ENCODE measurements at regions not wholly inside any gene's neighbourhood (a gene's known extent, or its start where the extent isn't known, plus 50 kb on each side); places are given as distances from the start of the nearest gene placed in this dataset.
"Not testable (repeated sequence)": the region's sequence is repeated elsewhere in the genome, so short reads cannot be mapped to it uniquely, and the experiment has no call there.

DNA sequence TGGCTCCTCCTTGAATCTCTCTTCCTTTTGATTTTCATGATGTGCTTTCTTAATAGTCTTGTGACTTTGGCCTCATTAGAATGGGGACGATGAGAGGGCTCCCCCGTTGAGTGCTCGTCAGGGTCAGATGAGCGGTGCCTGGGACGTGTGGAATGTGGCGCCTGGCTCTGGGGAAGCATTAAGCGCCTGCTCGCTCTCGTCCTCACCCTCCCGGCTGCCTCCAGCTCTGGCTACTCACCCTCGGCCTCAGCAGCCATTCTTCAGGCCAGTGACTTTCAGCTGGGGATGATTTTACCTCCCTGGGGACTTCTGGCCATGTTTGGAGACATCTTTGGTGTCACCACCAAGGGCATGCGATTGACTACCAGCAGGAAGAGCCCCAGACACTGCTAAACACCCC, 69.7 kb downstream of the RPS6KA4 start:
- H3K4me1 Mint-ChIP-seq (ENCODE audit: low read depth), result no peaks in the 10 kb centered on the region
- no peak overlapping the region for H3K27ac Mint-ChIP-seq
- no peak overlapping the region for H3K4me3 Mint-ChIP-seq (ENCODE audit: low read depth)
- H3K27me3 Mint-ChIP-seq (ENCODE audit: low read depth), result peaks cover 2% of the 10 kb centered on the region
- no peak for DNase-seq (ENCODE audit: low spot score)
- intact Hi-C loops (cut with micrococcal nuclease), result no loop called here
- H3K36me3 Mint-ChIP-seq (ENCODE audit: low read depth), result no peaks in the 10 kb centered on the region
- H3K9me3 Mint-ChIP-seq, result no peaks in the 10 kb centered on the region

DNA sequence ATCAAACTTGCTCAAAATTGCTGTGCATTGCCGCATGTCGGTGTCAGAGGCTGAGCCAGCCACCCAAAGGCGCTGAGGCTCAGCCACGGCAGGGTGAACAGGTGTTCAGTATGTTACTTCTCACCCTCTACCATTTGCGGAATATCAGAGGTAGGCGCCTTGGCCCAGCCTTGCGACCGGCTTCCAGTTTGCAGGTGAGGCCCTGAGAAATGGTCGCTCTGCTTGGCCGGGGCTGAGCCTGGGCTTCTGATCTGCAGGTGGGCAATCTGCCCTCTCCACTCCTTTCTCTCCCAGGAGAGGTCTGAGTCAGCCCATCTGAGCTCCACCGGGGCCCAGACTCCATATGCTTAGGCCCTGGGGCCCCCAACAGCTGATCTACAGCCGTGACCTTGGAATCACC, 71.0 kb downstream of the RPS6KA4 start:
- Mint-ChIP-seq H3K36me3 (ENCODE audit: low read depth) (no peaks in the 10 kb centered on the region), H3K27ac (no peak overlapping the region), H3K27me3 (ENCODE audit: low read depth) (peaks cover 2% of the 10 kb centered on the region), H3K9me3 (no peaks in the 10 kb centered on the region), H3K4me1 (ENCODE audit: low read depth) (no peaks in the 10 kb centered on the region), H3K4me3 (ENCODE audit: low read depth) (no peak overlapping the region)
- intact Hi-C loops (cut with micrococcal nuclease), result no loop called here
- DNase-seq (ENCODE audit: low spot score), result no peak

DNA sequence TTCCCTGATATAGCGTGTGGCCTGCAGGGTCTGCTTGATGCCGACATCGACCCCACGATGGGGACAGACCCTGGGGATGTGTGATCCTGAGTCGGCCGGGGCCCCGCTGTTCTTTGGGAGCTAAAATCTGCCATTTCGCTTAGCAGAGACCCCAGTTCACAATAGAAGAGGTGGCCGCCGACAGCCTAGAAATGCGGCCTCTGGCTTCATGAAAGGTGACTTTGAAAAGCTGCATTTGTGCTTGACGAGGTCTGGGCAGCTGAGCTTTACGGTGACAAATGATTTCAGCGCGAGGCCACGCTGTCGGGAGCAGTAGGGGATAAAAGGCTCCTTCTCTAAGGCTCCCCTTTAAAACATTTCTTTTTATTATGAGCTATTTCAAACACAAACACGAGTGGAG, 71.7 kb downstream of the RPS6KA4 start:
- Mint-ChIP-seq H3K27ac (no peak overlapping the region), H3K4me3 (ENCODE audit: low read depth) (no peak overlapping the region), H3K36me3 (ENCODE audit: low read depth) (no peaks in the 10 kb centered on the region), H3K4me1 (ENCODE audit: low read depth) (no peaks in the 10 kb centered on the region), H3K27me3 (ENCODE audit: low read depth) (peaks cover 3% of the 10 kb centered on the region), H3K9me3 (no peaks in the 10 kb centered on the region)
- no peak for DNase-seq (ENCODE audit: low spot score)
- intact Hi-C loops (cut with micrococcal nuclease), result no loop called here

- Mint-ChIP-seq H3K9me3 (no peaks in the 10 kb centered on the region), H3K4me1 (ENCODE audit: low read depth) (no peaks in the 10 kb centered on the region), H3K4me3 (ENCODE audit: low read depth) (no peak overlapping the region), H3K27me3 (ENCODE audit: low read depth) (peaks cover 14% of the 10 kb centered on the region), H3K27ac (no peak overlapping the region), H3K36me3 (ENCODE audit: low read depth) (no peaks in the 10 kb centered on the region)
- intact Hi-C loops (cut with micrococcal nuclease), result no loop called here
- DNase-seq (ENCODE audit: low spot score), result no peak
Measured at GRCh38 chr11:64436000-64436399, 77.0 kb downstream of the RPS6KA4 start.

GRCh38 chr11:64437426-64437825, 78.5 kb downstream of the RPS6KA4 start:
- Mint-ChIP-seq H3K9me3 (no peaks in the 10 kb centered on the region), H3K36me3 (ENCODE audit: low read depth) (no peaks in the 10 kb centered on the region), H3K27me3 (ENCODE audit: low read depth) (peaks cover 16% of the 10 kb centered on the region), H3K27ac (no peak overlapping the region), H3K4me1 (ENCODE audit: low read depth) (no peaks in the 10 kb centered on the region), H3K4me3 (ENCODE audit: low read depth) (no peak overlapping the region)
- no peak for DNase-seq (ENCODE audit: low spot score)
- intact Hi-C loops (cut with micrococcal nuclease), result no loop called here

- Mint-ChIP-seq H3K27me3 (ENCODE audit: low read depth) (peaks cover 16% of the 10 kb centered on the region), H3K4me3 (ENCODE audit: low read depth) (no peak overlapping the region), H3K36me3 (ENCODE audit: low read depth) (no peaks in the 10 kb centered on the region), H3K9me3 (no peaks in the 10 kb centered on the region), H3K27ac (no peak overlapping the region), H3K4me1 (ENCODE audit: low read depth) (no peaks in the 10 kb centered on the region)
- no peak for DNase-seq (ENCODE audit: low spot score)
- intact Hi-C loops (cut with micrococcal nuclease), result no loop called here
Measured at GRCh38 chr11:64438986-64439771, 80.2 kb downstream of the RPS6KA4 start.

DNA sequence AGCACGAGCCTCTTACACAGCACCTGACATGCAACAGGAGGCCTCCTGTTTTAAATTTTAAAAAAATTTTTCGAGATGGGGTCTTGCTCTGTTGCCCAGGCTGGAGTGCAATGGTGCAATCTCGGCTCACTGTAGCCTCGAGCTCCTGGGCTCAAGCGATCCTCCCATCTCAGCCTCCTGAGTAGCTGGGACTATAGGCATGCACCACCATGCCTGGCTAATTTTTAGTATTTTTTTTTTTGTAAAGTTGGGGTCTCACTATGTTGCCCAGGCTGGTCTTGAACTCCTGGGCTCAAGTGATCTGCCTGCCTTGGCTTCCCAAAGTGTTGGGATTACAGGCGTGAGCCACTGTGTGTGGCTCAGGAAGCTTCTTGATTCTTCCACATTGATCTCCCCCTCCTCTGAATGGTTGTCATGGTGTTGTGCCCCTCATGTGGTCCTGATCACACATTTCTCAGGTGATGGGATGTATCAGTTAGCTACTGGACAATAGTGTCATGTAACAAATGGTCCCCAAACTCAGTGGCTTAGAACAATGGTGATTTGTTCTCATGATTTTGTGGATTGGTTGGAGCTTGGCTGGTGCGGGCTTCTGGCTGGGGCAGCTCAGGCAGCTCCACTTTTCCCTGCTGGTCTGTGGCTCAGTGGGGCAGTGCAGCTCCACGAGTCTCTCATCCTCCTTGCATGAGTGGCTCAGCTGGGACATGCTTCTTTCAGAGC, 81.0 kb downstream of the RPS6KA4 start:
- H3K27ac Mint-ChIP-seq; H3K36me3 Mint-ChIP-seq (ENCODE audit: low read depth); intact Hi-C loops (cut with micrococcal nuclease); H3K4me3 Mint-ChIP-seq (ENCODE audit: low read depth); H3K9me3 Mint-ChIP-seq; H3K4me1 Mint-ChIP-seq (ENCODE audit: low read depth); DNase-seq (ENCODE audit: low spot score): not testable (repeated sequence)
- peaks cover 16% of the 10 kb centered on the region for H3K27me3 Mint-ChIP-seq (ENCODE audit: low read depth)

- no peaks in the 10 kb centered on the region for H3K36me3 Mint-ChIP-seq (ENCODE audit: low read depth)
- intact Hi-C loops (cut with micrococcal nuclease), result no loop called here
- DNase-seq (ENCODE audit: low spot score), result no peak
- H3K4me3 Mint-ChIP-seq (ENCODE audit: low read depth), result no peak overlapping the region
- no peaks in the 10 kb centered on the region for H3K4me1 Mint-ChIP-seq (ENCODE audit: low read depth)
- H3K27ac Mint-ChIP-seq, result no peak overlapping the region
- peaks cover 14% of the 10 kb centered on the region for H3K27me3 Mint-ChIP-seq (ENCODE audit: low read depth)
- no peaks in the 10 kb centered on the region for H3K9me3 Mint-ChIP-seq
Measured at GRCh38 chr11:64441127-64441526, 82.2 kb downstream of the RPS6KA4 start.

- intact Hi-C loops (cut with micrococcal nuclease), result no loop called here
- peaks cover 3% of the 10 kb centered on the region for H3K4me1 Mint-ChIP-seq (ENCODE audit: low read depth)
- peaks cover 14% of the 10 kb centered on the region for H3K27me3 Mint-ChIP-seq (ENCODE audit: low read depth)
- H3K27ac Mint-ChIP-seq, result no peak overlapping the region
- H3K9me3 Mint-ChIP-seq, result no peaks in the 10 kb centered on the region
- H3K4me3 Mint-ChIP-seq (ENCODE audit: low read depth), result no peak overlapping the region
- H3K36me3 Mint-ChIP-seq (ENCODE audit: low read depth), result no peaks in the 10 kb centered on the region
- no peak for DNase-seq (ENCODE audit: low spot score)
Measured at GRCh38 chr11:64443001-64443400, 84.0 kb downstream of the RPS6KA4 start.

DNA sequence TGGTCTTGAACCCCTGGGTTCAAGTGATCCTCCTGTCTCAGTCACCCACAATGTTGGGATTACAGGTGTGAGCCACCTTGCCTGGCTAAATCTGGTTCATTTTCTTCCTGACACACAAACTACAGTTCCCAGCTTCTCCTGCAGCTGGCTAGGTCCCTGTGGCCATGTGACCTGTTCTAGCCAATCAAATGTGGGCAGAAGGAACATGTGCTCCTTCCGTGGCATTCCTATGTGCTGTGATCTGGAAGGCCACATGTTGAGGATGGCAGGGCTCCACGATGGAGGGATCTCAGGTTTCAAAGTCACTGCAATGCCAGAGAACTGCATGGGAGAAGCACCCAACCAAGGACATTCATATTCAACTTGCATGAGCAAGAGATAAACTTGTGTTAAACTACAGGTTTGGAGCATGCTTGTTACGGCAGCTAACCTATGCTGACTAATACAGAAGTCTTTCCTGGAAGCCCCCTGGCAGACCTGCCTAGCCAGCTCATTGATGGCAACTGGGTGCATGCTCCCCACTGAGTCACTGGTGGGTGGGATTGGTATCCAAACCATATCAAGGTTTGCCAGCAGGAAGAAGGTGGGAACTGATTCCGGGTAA, 86.0 kb downstream of the RPS6KA4 start:
- Mint-ChIP-seq H3K4me3 (ENCODE audit: low read depth) (no peak overlapping the region), H3K27ac (no peak overlapping the region), H3K36me3 (ENCODE audit: low read depth) (no peaks in the 10 kb centered on the region), H3K4me1 (ENCODE audit: low read depth) (peaks cover 15% of the 10 kb centered on the region), H3K9me3 (no peaks in the 10 kb centered on the region), H3K27me3 (ENCODE audit: low read depth) (peaks cover 25% of the 10 kb centered on the region)
- intact Hi-C loops (cut with micrococcal nuclease), result no loop called here
- no peak for DNase-seq (ENCODE audit: low spot score)

DNA sequence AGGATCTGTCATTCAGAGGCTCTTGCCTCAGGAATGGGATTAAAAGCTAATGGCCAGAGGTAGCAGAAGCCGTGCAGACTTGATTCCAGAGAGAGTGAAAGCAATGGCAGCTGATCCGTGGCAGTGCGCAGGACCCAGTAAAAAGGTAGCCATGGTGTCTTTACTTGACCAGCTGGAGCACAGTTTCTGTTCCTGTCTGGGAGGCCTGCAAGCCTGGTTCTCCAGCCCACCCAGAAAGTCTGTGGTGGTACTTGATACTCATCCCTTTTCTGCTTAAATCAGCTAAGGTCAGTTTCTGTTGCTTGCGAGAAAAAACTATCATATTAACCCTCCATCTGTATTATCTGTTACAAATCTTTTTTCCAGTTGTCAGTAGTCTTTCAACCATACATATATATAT, 86.7 kb downstream of the RPS6KA4 start:
- H3K9me3 Mint-ChIP-seq, result no peaks in the 10 kb centered on the region
- H3K4me1 Mint-ChIP-seq (ENCODE audit: low read depth), result peaks cover 15% of the 10 kb centered on the region
- H3K36me3 Mint-ChIP-seq (ENCODE audit: low read depth), result no peaks in the 10 kb centered on the region
- no peak overlapping the region for H3K4me3 Mint-ChIP-seq (ENCODE audit: low read depth)
- H3K27me3 Mint-ChIP-seq (ENCODE audit: low read depth), result peaks cover 23% of the 10 kb centered on the region
- no peak for DNase-seq (ENCODE audit: low spot score)
- intact Hi-C loops (cut with micrococcal nuclease), result no loop called here
- H3K27ac Mint-ChIP-seq, result no peak overlapping the region

- Mint-ChIP-seq H3K36me3 (ENCODE audit: low read depth) (no peaks in the 10 kb centered on the region), H3K27ac (no peak overlapping the region), H3K9me3 (no peaks in the 10 kb centered on the region), H3K27me3 (ENCODE audit: low read depth) (peaks cover 21% of the 10 kb centered on the region), H3K4me1 (ENCODE audit: low read depth) (peaks cover 15% of the 10 kb centered on the region), H3K4me3 (ENCODE audit: low read depth) (peak overlapping the region; percentile 8)
- intact Hi-C loops (cut with micrococcal nuclease), result loop anchor here (2.0 kb wide), 1 partner anchor 205 kb away; no protein-coding TSS in a partner anchor
- DNase-seq (ENCODE audit: low spot score), result no peak
Measured at GRCh38 chr11:64447831-64448598, 89.1 kb downstream of the RPS6KA4 start.

All from activated T-helper 2 cell treated with anti-CD3 and anti-CD28 coated beads, Interferon-gamma antibody, Interleukin-2, Interleukin-4, amounts not matched to agents 10 μg/mL and 5 μg/mL and 100 μg/mL, durations not matched to agents 14 hours and 24 hours and 36 hours (primary cell).